GM03348 (cell line): ENCODE measurements at regions not wholly inside any gene's neighbourhood (a gene's known extent, or its start where the extent isn't known, plus 50 kb on each side); places are given as distances from the start of the nearest gene placed in this dataset.
"Not testable (repeated sequence)": the region's sequence is repeated elsewhere in the genome, so short reads cannot be mapped to it uniquely, and the experiment has no call there.

Experiments
- DNase-seq: peaks from one replicate; pipeline ENCODE4 v3.0.0; 2012; ENCODE audit warnings: low spot score

GRCh38 chr6:154637392-154637791 is 95.8 kb upstream of the SCAF8 start:
- DNase-seq: no peak

- no peak for DNase-seq
These were observed 94.8 kb upstream of the SCAF8 start for GRCh38 chr6:154638369-154638768.

- not testable (repeated sequence) for DNase-seq
These were observed 94.0 kb upstream of the SCAF8 start for GRCh38 chr6:154639196-154639595.

- no peak for DNase-seq
These were observed 84.9 kb upstream of the SCAF8 start for GRCh38 chr6:154648188-154648887.

- DNase-seq: no peak
These were observed 84.4 kb upstream of the SCAF8 start for GRCh38 chr6:154648888-154649205.

- no peak for DNase-seq
These were observed 83.5 kb upstream of the SCAF8 start for GRCh38 chr6:154649721-154650120.

- no peak for DNase-seq
These were observed 82.9 kb upstream of the SCAF8 start for GRCh38 chr6:154650351-154650750.

GRCh38 chr6:154651656-154652055 is 81.6 kb upstream of the SCAF8 start:
- DNase-seq: no peak

- peak; percentile 13 for DNase-seq
These were observed 79.8 kb upstream of the SCAF8 start for GRCh38 chr6:154653385-154653784.

- DNase-seq: peak; percentile 50
These were observed 79.4 kb upstream of the SCAF8 start for GRCh38 chr6:154653853-154654252.

- DNase-seq: no peak
These were observed 76.6 kb upstream of the SCAF8 start for GRCh38 chr6:154656660-154657059.

GRCh38 chr6:154661768-154662167 is 71.4 kb upstream of the SCAF8 start:
- no peak for DNase-seq

- no peak for DNase-seq
These were observed 68.9 kb upstream of the SCAF8 start for GRCh38 chr6:154664287-154664686.

GRCh38 chr6:154668156-154668555 is 65.1 kb upstream of the SCAF8 start:
- no peak for DNase-seq

GRCh38 chr6:154672086-154672485 is 61.1 kb upstream of the SCAF8 start:
- DNase-seq: no peak

GRCh38 chr6:154673919-154674318 is 59.3 kb upstream of the SCAF8 start:
- no peak for DNase-seq

GRCh38 chr6:154675602-154676088 is 57.6 kb upstream of the SCAF8 start:
- DNase-seq: peak; percentile 95

- no peak for DNase-seq
These were observed 50.5 kb upstream of the SCAF8 start for GRCh38 chr6:154682633-154683125.
